HepG2 (cell line): ENCODE measurements at regions not wholly inside any gene's neighbourhood (a gene's known extent, or its start where the extent isn't known, plus 50 kb on each side); places are given as distances from the start of the nearest gene placed in this dataset.

Source experiments
- DNMT1 ChIP-seq: sonication (generic); formaldehyde crosslinking; IDR thresholded peaks from 2 replicates; pipeline ENCODE4 v1.5.1; 2020; ENCODE audit warnings: mild to moderate bottlenecking, missing genetic modification reagents
- FIP1L1 ChIP-seq: fragments of 200-400 bp; formaldehyde crosslinking; IDR thresholded peaks from 2 replicates; pipeline ENCODE4 v1.6.1; 2018; ENCODE audit warnings: low read depth, mild to moderate bottlenecking, low read length, moderate library complexity, borderline replicate concordance; ENCODE audit not compliant: insufficient read depth
- GLI4 ChIP-seq: sonication (generic); formaldehyde crosslinking; IDR thresholded peaks from 2 replicates; pipeline ENCODE4 v1.5.1; 2020; ENCODE audit warnings: missing genetic modification reagents, mild to moderate bottlenecking, moderate library complexity, borderline replicate concordance
- NFYC ChIP-seq: IDR thresholded peaks from 2 replicates; pipeline ENCODE4 v1.6.1; 2016; ENCODE audit warnings: missing genetic modification reagents, missing compliant biosample characterization
- SPEN ChIP-seq: sonication (generic); formaldehyde crosslinking; IDR thresholded peaks from 2 replicates; pipeline ENCODE4 v1.5.1; 2020; ENCODE audit warnings: low read depth, mild to moderate bottlenecking, missing genetic modification reagents
- ZNF225 ChIP-seq: sonication (generic); formaldehyde crosslinking; IDR thresholded peaks from 2 replicates; pipeline ENCODE4 v1.4.0; 2020; ENCODE audit warnings: mild to moderate bottlenecking, missing genetic modification reagents
- ZNF282 ChIP-seq: fragments of 450-650 bp; IDR thresholded peaks from 2 replicates; pipeline ENCODE4 v1.6.1; 2018; ENCODE audit not compliant: partially characterized antibody
- ZNF552 ChIP-seq: sonication (generic); formaldehyde crosslinking; IDR thresholded peaks from 2 replicates; pipeline ENCODE4 v1.9.0; 2022; ENCODE audit warnings: missing genetic modification reagents, mild to moderate bottlenecking, borderline replicate concordance
- ZNF678 ChIP-seq: sonication (generic); formaldehyde crosslinking; IDR thresholded peaks from 2 replicates; pipeline ENCODE4 v1.4.0; 2020; ENCODE audit warnings: mild to moderate bottlenecking, missing genetic modification reagents
- ZSCAN9 ChIP-seq: IDR thresholded peaks from 2 replicates; pipeline ENCODE4 v1.6.1; 2016; ENCODE audit warnings: borderline replicate concordance
- TF ChIP-seq, protein P1 (sequence below): sonication (generic); formaldehyde crosslinking; IDR thresholded peaks from 2 replicates; pipeline ENCODE4 v1.4.0; 2020; ENCODE audit warnings: missing genetic modification reagents
- TF ChIP-seq, protein P2 (sequence below): IDR thresholded peaks from 2 replicates; pipeline ENCODE4 v1.6.1; 2016; ENCODE audit warnings: low read depth, borderline replicate concordance

DNA sequence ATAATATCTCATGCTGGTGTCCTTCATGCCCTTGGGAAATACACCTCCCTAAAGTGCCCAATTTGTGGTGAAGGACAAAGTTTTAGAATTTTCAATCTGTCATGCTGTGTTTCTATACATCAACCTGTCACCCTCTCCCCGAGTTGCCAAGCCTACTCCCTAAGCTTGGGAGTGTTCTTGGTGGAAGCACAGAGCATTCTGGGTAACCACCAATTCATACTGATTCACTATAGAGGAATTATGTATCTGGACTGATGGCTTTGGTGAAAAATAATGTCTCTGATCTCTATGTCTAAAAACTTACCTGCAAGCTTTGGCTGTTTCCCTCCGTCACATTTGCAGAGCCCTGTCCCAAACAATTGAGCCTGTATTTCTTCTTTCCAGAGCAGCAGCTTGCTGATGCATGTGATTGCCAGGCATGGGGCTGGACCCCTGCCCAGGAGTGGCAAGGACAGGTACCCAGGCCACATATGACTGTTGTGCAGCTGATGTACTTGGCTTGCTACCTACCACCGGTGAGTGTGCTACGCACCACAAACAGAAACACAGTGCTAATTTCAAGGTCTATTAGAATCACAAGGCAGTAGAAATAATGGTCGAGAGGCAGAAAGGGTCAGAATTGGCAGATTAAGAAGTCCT is 202.8 kb upstream of the CITED2 start (continued):
- TF ChIP-seq, protein P1, sequence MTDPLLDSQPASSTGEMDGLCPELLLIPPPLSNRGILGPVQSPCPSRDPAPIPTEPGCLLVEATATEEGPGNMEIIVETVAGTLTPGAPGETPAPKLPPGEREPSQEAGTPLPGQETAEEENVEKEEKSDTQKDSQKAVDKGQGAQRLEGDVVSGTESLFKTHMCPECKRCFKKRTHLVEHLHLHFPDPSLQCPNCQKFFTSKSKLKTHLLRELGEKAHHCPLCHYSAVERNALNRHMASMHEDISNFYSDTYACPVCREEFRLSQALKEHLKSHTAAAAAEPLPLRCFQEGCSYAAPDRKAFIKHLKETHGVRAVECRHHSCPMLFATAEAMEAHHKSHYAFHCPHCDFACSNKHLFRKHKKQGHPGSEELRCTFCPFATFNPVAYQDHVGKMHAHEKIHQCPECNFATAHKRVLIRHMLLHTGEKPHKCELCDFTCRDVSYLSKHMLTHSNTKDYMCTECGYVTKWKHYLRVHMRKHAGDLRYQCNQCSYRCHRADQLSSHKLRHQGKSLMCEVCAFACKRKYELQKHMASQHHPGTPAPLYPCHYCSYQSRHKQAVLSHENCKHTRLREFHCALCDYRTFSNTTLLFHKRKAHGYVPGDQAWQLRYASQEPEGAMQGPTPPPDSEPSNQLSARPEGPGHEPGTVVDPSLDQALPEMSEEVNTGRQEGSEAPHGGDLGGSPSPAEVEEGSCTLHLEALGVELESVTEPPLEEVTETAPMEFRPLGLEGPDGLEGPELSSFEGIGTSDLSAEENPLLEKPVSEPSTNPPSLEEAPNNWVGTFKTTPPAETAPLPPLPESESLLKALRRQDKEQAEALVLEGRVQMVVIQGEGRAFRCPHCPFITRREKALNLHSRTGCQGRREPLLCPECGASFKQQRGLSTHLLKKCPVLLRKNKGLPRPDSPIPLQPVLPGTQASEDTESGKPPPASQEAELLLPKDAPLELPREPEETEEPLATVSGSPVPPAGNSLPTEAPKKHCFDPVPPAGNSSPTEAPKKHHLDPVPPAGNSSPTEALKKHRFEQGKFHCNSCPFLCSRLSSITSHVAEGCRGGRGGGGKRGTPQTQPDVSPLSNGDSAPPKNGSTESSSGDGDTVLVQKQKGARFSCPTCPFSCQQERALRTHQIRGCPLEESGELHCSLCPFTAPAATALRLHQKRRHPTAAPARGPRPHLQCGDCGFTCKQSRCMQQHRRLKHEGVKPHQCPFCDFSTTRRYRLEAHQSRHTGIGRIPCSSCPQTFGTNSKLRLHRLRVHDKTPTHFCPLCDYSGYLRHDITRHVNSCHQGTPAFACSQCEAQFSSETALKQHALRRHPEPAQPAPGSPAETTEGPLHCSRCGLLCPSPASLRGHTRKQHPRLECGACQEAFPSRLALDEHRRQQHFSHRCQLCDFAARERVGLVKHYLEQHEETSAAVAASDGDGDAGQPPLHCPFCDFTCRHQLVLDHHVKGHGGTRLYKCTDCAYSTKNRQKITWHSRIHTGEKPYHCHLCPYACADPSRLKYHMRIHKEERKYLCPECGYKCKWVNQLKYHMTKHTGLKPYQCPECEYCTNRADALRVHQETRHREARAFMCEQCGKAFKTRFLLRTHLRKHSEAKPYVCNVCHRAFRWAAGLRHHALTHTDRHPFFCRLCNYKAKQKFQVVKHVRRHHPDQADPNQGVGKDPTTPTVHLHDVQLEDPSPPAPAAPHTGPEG = no peak
- TF ChIP-seq DNMT1 = no peak
- no peak for TF ChIP-seq ZNF282
- TF ChIP-seq FIP1L1 = no peak
- TF ChIP-seq SPEN (CRISPR knock-in tag) = no peak
- no peak for TF ChIP-seq ZSCAN9 (CRISPR knock-in tag)
- no peak for TF ChIP-seq ZNF552 (CRISPR knock-in tag)
- TF ChIP-seq ZNF678 (CRISPR knock-in tag) = no peak
- TF ChIP-seq, protein P2, sequence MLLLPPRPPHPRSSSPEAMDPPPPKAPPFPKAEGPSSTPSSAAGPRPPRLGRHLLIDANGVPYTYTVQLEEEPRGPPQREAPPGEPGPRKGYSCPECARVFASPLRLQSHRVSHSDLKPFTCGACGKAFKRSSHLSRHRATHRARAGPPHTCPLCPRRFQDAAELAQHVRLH = no peak
- TF ChIP-seq NFYC (CRISPR knock-in tag) = no peak
- TF ChIP-seq ZNF225 (CRISPR knock-in tag) = no peak
- TF ChIP-seq GLI4 (CRISPR knock-in tag) = no peak
